WTC11 (cell line): ENCODE measurements at regions not wholly inside any gene's neighbourhood (a gene's known extent, or its start where the extent isn't known, plus 50 kb on each side); places are given as distances from the start of the nearest gene placed in this dataset.

Experiments used
- CREM ChIP-seq: sonication (generic); formaldehyde crosslinking; IDR thresholded peaks from 2 replicates; pipeline ENCODE4 v1.8.1; 2022; ENCODE audit warnings: mild to moderate bottlenecking, missing genetic modification reagents, moderate library complexity
- JUN ChIP-seq: sonication (generic); formaldehyde crosslinking; IDR thresholded peaks from 2 replicates; pipeline ENCODE4 v1.8.0; 2023; ENCODE audit warnings: mild to moderate bottlenecking, missing genetic modification reagents
- MAX ChIP-seq: sonication (generic); formaldehyde crosslinking; IDR thresholded peaks from 2 replicates; pipeline ENCODE4 v1.8.0; 2022; ENCODE audit warnings: mild to moderate bottlenecking, missing genetic modification reagents
- NR1H2 ChIP-seq: sonication (generic); formaldehyde crosslinking; IDR thresholded peaks from 2 replicates; pipeline ENCODE4 v1.9.0; 2021; ENCODE audit warnings: mild to moderate bottlenecking, moderate library complexity, missing genetic modification reagents
- OVOL2 ChIP-seq: fragments of 250-450 bp; sonication (Bioruptor Pico); IDR thresholded peaks from 2 replicates; pipeline ENCODE4 v1.9.0; 2021; ENCODE audit warnings: mild to moderate bottlenecking, borderline replicate concordance
- SP1 ChIP-seq: sonication (generic); formaldehyde crosslinking; conservative IDR thresholded peaks from 2 replicates; pipeline ENCODE4 v1.8.1; 2022; ENCODE audit warnings: missing genetic modification reagents
- ZNF317 ChIP-seq: sonication (generic); formaldehyde crosslinking; IDR thresholded peaks from 2 replicates; pipeline ENCODE4 v1.8.1; 2023; ENCODE audit warnings: low read depth, mild to moderate bottlenecking, moderate library complexity, missing genetic modification reagents, borderline replicate concordance
- TF ChIP-seq, protein P1 (sequence below): fragments of 200-600 bp; IDR thresholded peaks from 2 replicates; pipeline ENCODE4 v1.8.0; 2022; ENCODE audit warnings: antibody characterized with exemption

DNA sequence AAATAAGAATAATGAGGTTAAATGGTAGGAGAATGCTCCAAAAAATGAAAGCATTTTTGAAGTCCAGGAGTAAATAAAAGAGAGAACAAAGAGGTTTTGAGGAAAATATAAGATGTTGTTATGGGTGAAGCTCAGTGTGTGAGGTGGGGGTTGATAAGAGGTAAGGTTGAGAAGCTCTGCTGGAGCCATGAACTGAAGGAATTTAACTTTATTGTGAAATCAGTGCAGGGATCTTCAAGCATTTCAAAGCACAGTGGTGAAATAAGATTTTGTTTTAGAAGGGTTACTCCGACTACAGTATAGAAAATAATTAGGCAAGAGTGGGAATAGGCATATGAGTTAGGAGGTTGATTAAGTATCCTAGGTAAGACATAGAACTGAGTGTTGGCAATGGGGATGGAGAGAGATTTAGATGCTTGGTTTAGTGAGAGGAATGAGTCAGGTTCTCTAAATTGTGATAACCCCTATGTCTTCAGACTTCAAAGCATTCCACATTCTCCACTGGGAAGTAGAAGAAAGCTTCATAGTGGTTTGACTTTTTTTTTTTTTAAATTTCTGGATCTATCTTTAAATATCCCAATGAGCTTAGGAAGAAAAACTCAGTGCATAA, 403.2 kb downstream of the AASDHPPT start:
- TF ChIP-seq, protein P1, sequence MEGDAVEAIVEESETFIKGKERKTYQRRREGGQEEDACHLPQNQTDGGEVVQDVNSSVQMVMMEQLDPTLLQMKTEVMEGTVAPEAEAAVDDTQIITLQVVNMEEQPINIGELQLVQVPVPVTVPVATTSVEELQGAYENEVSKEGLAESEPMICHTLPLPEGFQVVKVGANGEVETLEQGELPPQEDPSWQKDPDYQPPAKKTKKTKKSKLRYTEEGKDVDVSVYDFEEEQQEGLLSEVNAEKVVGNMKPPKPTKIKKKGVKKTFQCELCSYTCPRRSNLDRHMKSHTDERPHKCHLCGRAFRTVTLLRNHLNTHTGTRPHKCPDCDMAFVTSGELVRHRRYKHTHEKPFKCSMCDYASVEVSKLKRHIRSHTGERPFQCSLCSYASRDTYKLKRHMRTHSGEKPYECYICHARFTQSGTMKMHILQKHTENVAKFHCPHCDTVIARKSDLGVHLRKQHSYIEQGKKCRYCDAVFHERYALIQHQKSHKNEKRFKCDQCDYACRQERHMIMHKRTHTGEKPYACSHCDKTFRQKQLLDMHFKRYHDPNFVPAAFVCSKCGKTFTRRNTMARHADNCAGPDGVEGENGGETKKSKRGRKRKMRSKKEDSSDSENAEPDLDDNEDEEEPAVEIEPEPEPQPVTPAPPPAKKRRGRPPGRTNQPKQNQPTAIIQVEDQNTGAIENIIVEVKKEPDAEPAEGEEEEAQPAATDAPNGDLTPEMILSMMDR, result no peak
- TF ChIP-seq ZNF317 (no peak), JUN (CRISPR knock-in tag) (no peak), SP1 (no peak), CREM (CRISPR knock-in tag) (no peak), OVOL2 (CRISPR knock-in tag) (no peak), NR1H2 (no peak), MAX (CRISPR knock-in tag) (no peak)
